ENCODE measurements at regions not wholly inside any gene's neighbourhood (a gene's known extent, or its start where the extent isn't known, plus 50 kb on each side); places are given as distances from the start of the nearest gene placed in this dataset.

DNA sequence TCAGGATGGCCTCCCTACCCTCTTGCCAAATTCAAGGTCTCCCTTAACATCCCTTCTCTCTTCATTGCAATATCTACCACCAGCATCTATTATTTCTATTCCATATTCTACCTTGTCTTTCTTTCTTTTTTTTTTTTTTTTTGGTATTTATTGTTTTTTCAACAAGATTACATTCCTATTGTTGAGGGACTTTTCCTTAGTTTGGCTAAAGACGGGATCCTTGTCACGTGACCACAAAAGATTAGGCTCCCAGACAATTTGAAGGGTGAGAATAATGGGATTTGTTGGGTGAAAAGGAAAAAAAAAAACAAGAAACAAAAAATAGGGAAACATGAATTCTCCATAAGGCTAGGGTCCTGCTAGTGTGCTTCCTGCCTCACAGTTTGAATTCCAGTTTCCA lies 124.3 kb upstream of the MCHR2 start:
- TF ChIP-seq, protein P1, sequence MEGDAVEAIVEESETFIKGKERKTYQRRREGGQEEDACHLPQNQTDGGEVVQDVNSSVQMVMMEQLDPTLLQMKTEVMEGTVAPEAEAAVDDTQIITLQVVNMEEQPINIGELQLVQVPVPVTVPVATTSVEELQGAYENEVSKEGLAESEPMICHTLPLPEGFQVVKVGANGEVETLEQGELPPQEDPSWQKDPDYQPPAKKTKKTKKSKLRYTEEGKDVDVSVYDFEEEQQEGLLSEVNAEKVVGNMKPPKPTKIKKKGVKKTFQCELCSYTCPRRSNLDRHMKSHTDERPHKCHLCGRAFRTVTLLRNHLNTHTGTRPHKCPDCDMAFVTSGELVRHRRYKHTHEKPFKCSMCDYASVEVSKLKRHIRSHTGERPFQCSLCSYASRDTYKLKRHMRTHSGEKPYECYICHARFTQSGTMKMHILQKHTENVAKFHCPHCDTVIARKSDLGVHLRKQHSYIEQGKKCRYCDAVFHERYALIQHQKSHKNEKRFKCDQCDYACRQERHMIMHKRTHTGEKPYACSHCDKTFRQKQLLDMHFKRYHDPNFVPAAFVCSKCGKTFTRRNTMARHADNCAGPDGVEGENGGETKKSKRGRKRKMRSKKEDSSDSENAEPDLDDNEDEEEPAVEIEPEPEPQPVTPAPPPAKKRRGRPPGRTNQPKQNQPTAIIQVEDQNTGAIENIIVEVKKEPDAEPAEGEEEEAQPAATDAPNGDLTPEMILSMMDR (IDR thresholded peaks at IDR 0.05), result no peak
- TF ChIP-seq POLR2A (IDR thresholded peaks at IDR 0.05), result no peak

Measured in tibial nerve (tissue), 3 donors.